ENCODE measurements at regions not wholly inside any gene's neighbourhood (a gene's known extent, or its start where the extent isn't known, plus 50 kb on each side); places are given as distances from the start of the nearest gene placed in this dataset.
"Not testable (repeated sequence)": the region's sequence is repeated elsewhere in the genome, so short reads cannot be mapped to it uniquely, and the experiment has no call there.

GRCh38 chr5:38645508-38645907 lies 89.1 kb upstream of the LIFR start:
- no peak for DNase-seq

GRCh38 chr5:38648703-38649291 lies 92.4 kb upstream of the LIFR start:
- DNase-seq, result no peak

GRCh38 chr5:38650540-38650939 lies 94.1 kb upstream of the LIFR start:
- no peak for DNase-seq

- DNase-seq, result no peak
These were observed 94.5 kb upstream of the LIFR start for GRCh38 chr5:38650946-38651345.

GRCh38 chr5:38651806-38652205 lies 95.4 kb upstream of the LIFR start:
- DNase-seq, result no peak

- DNase-seq, result no peak
These were observed 96.9 kb upstream of the LIFR start for GRCh38 chr5:38653389-38653788.

- DNase-seq, result no peak
These were observed 99.2 kb upstream of the LIFR start for GRCh38 chr5:38655691-38656090.

- no peak for DNase-seq
These were observed 100.1 kb upstream of the LIFR start for GRCh38 chr5:38656568-38656967.

GRCh38 chr5:38657020-38657419 lies 100.6 kb upstream of the LIFR start:
- no peak for DNase-seq

- DNase-seq, result peak; percentile 96 to 99
These were observed 103.8 kb upstream of the LIFR start for GRCh38 chr5:38660194-38660668.

GRCh38 chr5:38662090-38662489 lies 105.6 kb upstream of the LIFR start:
- no peak for DNase-seq

GRCh38 chr5:38663249-38663648 lies 106.8 kb upstream of the LIFR start:
- no peak for DNase-seq

- DNase-seq, result peak in 1 of 2 experiments; percentile 47
These were observed 110.4 kb upstream of the LIFR start for GRCh38 chr5:38666668-38667498.

GRCh38 chr5:38667499-38667776 lies 111.0 kb upstream of the LIFR start:
- no peak for DNase-seq

- no peak for DNase-seq
These were observed 113.0 kb upstream of the LIFR start for GRCh38 chr5:38669361-38669880.

- no peak for DNase-seq
These were observed 113.6 kb upstream of the LIFR start for GRCh38 chr5:38670066-38670465.

- no peak for DNase-seq
These were observed 114.4 kb upstream of the LIFR start for GRCh38 chr5:38670878-38671277.

- no peak for DNase-seq
These were observed 115.8 kb upstream of the LIFR start for GRCh38 chr5:38672059-38672788.

- peak in 1 of 2 experiments; percentile 26 for DNase-seq
These were observed 117.2 kb upstream of the LIFR start for GRCh38 chr5:38673671-38674071.

- no peak for DNase-seq
These were observed 119.0 kb upstream of the LIFR start for GRCh38 chr5:38675443-38675842.

GRCh38 chr5:38677636-38678035 lies 121.2 kb upstream of the LIFR start:
- no peak for DNase-seq

GRCh38 chr5:38678076-38678475 lies 121.6 kb upstream of the LIFR start:
- no peak for DNase-seq

GRCh38 chr5:38678697-38679096 lies 122.3 kb upstream of the LIFR start:
- DNase-seq, result not testable (repeated sequence)

Data from NCI-H524 (cell line).